GM19468 (cell line): ENCODE measurements at regions not wholly inside any gene's neighbourhood (a gene's known extent, or its start where the extent isn't known, plus 50 kb on each side); places are given as distances from the start of the nearest gene placed in this dataset.
"Not testable (repeated sequence)": the region's sequence is repeated elsewhere in the genome, so short reads cannot be mapped to it uniquely, and the experiment has no call there.

Source experiments
- ATAC-seq: cut with Tn5 transposase; IDR thresholded peaks from one replicate; pipeline ENCODE4 v1.9.1; 2021; ENCODE audit warnings: mild to moderate bottlenecking, moderate library complexity, moderate number of reproducible peaks; ENCODE audit not compliant: unreplicated experiment; ENCODE audit errors: extremely low read depth

GRCh38 chr11:87585613-87586012 is 547.9 kb downstream of the TMEM135 start:
- ATAC-seq: not testable (repeated sequence)

- no peak for ATAC-seq
Measured at GRCh38 chr11:87583931-87584330, 546.2 kb downstream of the TMEM135 start.

GRCh38 chr11:87575088-87575487 is 537.4 kb downstream of the TMEM135 start:
- no peak for ATAC-seq

GRCh38 chr11:87574193-87574592 is 536.5 kb downstream of the TMEM135 start:
- ATAC-seq: no peak

- ATAC-seq: no peak
Measured at GRCh38 chr11:87573708-87574107, 536.0 kb downstream of the TMEM135 start.

GRCh38 chr11:87572881-87573280 is 535.1 kb downstream of the TMEM135 start:
- no peak for ATAC-seq

- no peak for ATAC-seq
Measured at GRCh38 chr11:87560352-87560751, 522.6 kb downstream of the TMEM135 start.

GRCh38 chr11:87559852-87560251 is 522.1 kb downstream of the TMEM135 start:
- ATAC-seq: not testable (repeated sequence)

GRCh38 chr11:87555101-87555500 is 517.4 kb downstream of the TMEM135 start:
- ATAC-seq: no peak

- ATAC-seq: no peak
Measured at GRCh38 chr11:87548797-87549196, 511.1 kb downstream of the TMEM135 start.

GRCh38 chr11:87545858-87546257 is 508.1 kb downstream of the TMEM135 start:
- ATAC-seq: no peak

- no peak for ATAC-seq
Measured at GRCh38 chr11:87539596-87539995, 501.9 kb downstream of the TMEM135 start.

- ATAC-seq: no peak
Measured at GRCh38 chr11:87536565-87536964, 498.8 kb downstream of the TMEM135 start.

- ATAC-seq: no peak
Measured at GRCh38 chr11:87536016-87536415, 498.3 kb downstream of the TMEM135 start.

GRCh38 chr11:87535513-87535912 is 497.8 kb downstream of the TMEM135 start:
- ATAC-seq: no peak

- not testable (repeated sequence) for ATAC-seq
Measured at GRCh38 chr11:87531835-87532234, 494.1 kb downstream of the TMEM135 start.

GRCh38 chr11:87529486-87529885 is 491.8 kb downstream of the TMEM135 start:
- no peak for ATAC-seq

GRCh38 chr11:87528752-87529151 is 491.0 kb downstream of the TMEM135 start:
- ATAC-seq: no peak

GRCh38 chr11:87523276-87523675 is 485.5 kb downstream of the TMEM135 start:
- ATAC-seq: no peak

GRCh38 chr11:87518266-87518665 is 480.5 kb downstream of the TMEM135 start:
- ATAC-seq: no peak

- no peak for ATAC-seq
Measured at GRCh38 chr11:87517351-87517750, 479.6 kb downstream of the TMEM135 start.

- not testable (repeated sequence) for ATAC-seq
Measured at GRCh38 chr11:87507722-87508121, 470.0 kb downstream of the TMEM135 start.

- not testable (repeated sequence) for ATAC-seq
Measured at GRCh38 chr11:87506946-87507345, 469.2 kb downstream of the TMEM135 start.
